Activated T-helper 17 cell treated with anti-CD3 and anti-CD28 coated beads, Interleukin-2, amount 50 U/mL, for 72 hours (primary cell): ENCODE measurements at regions not wholly inside any gene's neighbourhood (a gene's known extent, or its start where the extent isn't known, plus 50 kb on each side); places are given as distances from the start of the nearest gene placed in this dataset.
"Not testable (repeated sequence)": the region's sequence is repeated elsewhere in the genome, so short reads cannot be mapped to it uniquely, and the experiment has no call there.

Experiments used
- ATAC-seq: fragments of 150-1000 bp; cut with Tn5 transposase; replicated peaks from 2 replicates; pipeline ENCODE4 v1.10.0; 2021; ENCODE audit warnings: mild to moderate bottlenecking, moderate library complexity
- H3K27ac Mint-ChIP-seq: one replicate; pipeline ENCODE4 v1.8.0; 2022; ENCODE audit warnings: mixed read lengths
- H3K27me3 Mint-ChIP-seq: one replicate; pipeline ENCODE4 v1.8.0; 2022; ENCODE audit warnings: mixed read lengths
- H3K36me3 Mint-ChIP-seq: one replicate; pipeline ENCODE4 v1.8.0; 2022; ENCODE audit warnings: low read depth, mild to moderate bottlenecking, mixed read lengths
- H3K4me1 Mint-ChIP-seq: one replicate; pipeline ENCODE4 v1.8.0; 2022; ENCODE audit warnings: mixed read lengths
- H3K4me3 Mint-ChIP-seq: one replicate; pipeline ENCODE4 v1.8.0; 2022; ENCODE audit warnings: mild to moderate bottlenecking, mixed read lengths
- H3K9me3 Mint-ChIP-seq: one replicate; pipeline ENCODE4 v1.8.0; 2022; ENCODE audit warnings: mixed read lengths

GRCh38 chr9:99497641-99498040 lies 275.6 kb downstream of the SEC61B start:
- Mint-ChIP-seq H3K9me3 (peaks cover 4% of the 10 kb centered on the region), H3K4me3 (no peak overlapping the region)

GRCh38 chr9:99498979-99499378 lies 276.9 kb downstream of the SEC61B start:
- H3K27me3 Mint-ChIP-seq = peaks cover 12% of the 10 kb centered on the region
- not testable (repeated sequence) for H3K9me3 Mint-ChIP-seq, ATAC-seq, H3K36me3 Mint-ChIP-seq, H3K27ac Mint-ChIP-seq, H3K4me3 Mint-ChIP-seq, H3K4me1 Mint-ChIP-seq

More at GRCh38 chr9:99497641-99498040, 275.6 kb downstream of the SEC61B start:
- peak; percentile 26 for ATAC-seq
- Mint-ChIP-seq H3K27ac (no peak overlapping the region), H3K4me1 (no peaks in the 10 kb centered on the region), H3K27me3 (peaks cover 17% of the 10 kb centered on the region), H3K36me3 (no peaks in the 10 kb centered on the region)

- H3K27me3 Mint-ChIP-seq = no peaks in the 10 kb centered on the region
- H3K4me1 Mint-ChIP-seq = no peaks in the 10 kb centered on the region
- H3K4me3 Mint-ChIP-seq = no peak overlapping the region
- no peaks in the 10 kb centered on the region for H3K9me3 Mint-ChIP-seq
- no peak overlapping the region for H3K27ac Mint-ChIP-seq
- H3K36me3 Mint-ChIP-seq = no peaks in the 10 kb centered on the region
- no peak for ATAC-seq
Observed at GRCh38 chr9:99505936-99506335, 283.9 kb downstream of the SEC61B start.

- H3K27ac Mint-ChIP-seq = no peak overlapping the region
- ATAC-seq = no peak
- no peaks in the 10 kb centered on the region for H3K27me3 Mint-ChIP-seq
- H3K9me3 Mint-ChIP-seq = no peaks in the 10 kb centered on the region
- H3K36me3 Mint-ChIP-seq = no peaks in the 10 kb centered on the region
- H3K4me1 Mint-ChIP-seq = no peaks in the 10 kb centered on the region
- no peak overlapping the region for H3K4me3 Mint-ChIP-seq
Observed at GRCh38 chr9:99506747-99507348, 284.8 kb downstream of the SEC61B start.

GRCh38 chr9:99509065-99509745 lies 287.1 kb downstream of the SEC61B start:
- Mint-ChIP-seq H3K9me3 (no peaks in the 10 kb centered on the region), H3K27ac (no peak overlapping the region), H3K4me1 (no peaks in the 10 kb centered on the region), H3K27me3 (peaks cover 7% of the 10 kb centered on the region), H3K4me3 (no peak overlapping the region), H3K36me3 (no peaks in the 10 kb centered on the region)
- no peak for ATAC-seq

- no peaks in the 10 kb centered on the region for H3K9me3 Mint-ChIP-seq
- no peak overlapping the region for H3K4me3 Mint-ChIP-seq
- H3K27ac Mint-ChIP-seq = no peak overlapping the region
- H3K36me3 Mint-ChIP-seq = no peaks in the 10 kb centered on the region
- ATAC-seq = no peak
- peaks cover 9% of the 10 kb centered on the region for H3K27me3 Mint-ChIP-seq
- H3K4me1 Mint-ChIP-seq = no peaks in the 10 kb centered on the region
Observed at GRCh38 chr9:99509900-99510535, 287.9 kb downstream of the SEC61B start.

- Mint-ChIP-seq H3K27me3 (peaks cover 9% of the 10 kb centered on the region), H3K4me1 (no peaks in the 10 kb centered on the region), H3K36me3 (no peaks in the 10 kb centered on the region), H3K27ac (no peak overlapping the region), H3K9me3 (no peaks in the 10 kb centered on the region), H3K4me3 (no peak overlapping the region)
- no peak for ATAC-seq
Observed at GRCh38 chr9:99511723-99512122, 289.6 kb downstream of the SEC61B start.

GRCh38 chr9:99513441-99514112 lies 291.5 kb downstream of the SEC61B start:
- no peaks in the 10 kb centered on the region for H3K9me3 Mint-ChIP-seq
- H3K4me3 Mint-ChIP-seq = no peak overlapping the region

GRCh38 chr9:99515093-99515492 lies 293.0 kb downstream of the SEC61B start:
- Mint-ChIP-seq H3K27me3 (peaks cover 13% of the 10 kb centered on the region), H3K27ac (no peak overlapping the region), H3K4me3 (no peak overlapping the region), H3K36me3 (no peaks in the 10 kb centered on the region), H3K4me1 (no peaks in the 10 kb centered on the region), H3K9me3 (no peaks in the 10 kb centered on the region)
- ATAC-seq = no peak

More at GRCh38 chr9:99513441-99514112, 291.5 kb downstream of the SEC61B start:
- ATAC-seq = no peak
- Mint-ChIP-seq H3K27me3 (peaks cover 9% of the 10 kb centered on the region), H3K27ac (no peak overlapping the region), H3K4me1 (no peaks in the 10 kb centered on the region), H3K36me3 (no peaks in the 10 kb centered on the region)

- Mint-ChIP-seq H3K9me3 (no peaks in the 10 kb centered on the region), H3K4me3 (no peak overlapping the region), H3K36me3 (no peaks in the 10 kb centered on the region), H3K4me1 (no peaks in the 10 kb centered on the region), H3K27me3 (peaks cover 15% of the 10 kb centered on the region), H3K27ac (no peak overlapping the region)
- no peak for ATAC-seq
Observed at GRCh38 chr9:99515895-99516656, 294.0 kb downstream of the SEC61B start.

- Mint-ChIP-seq H3K36me3 (no peaks in the 10 kb centered on the region), H3K4me1 (no peaks in the 10 kb centered on the region), H3K4me3 (no peak overlapping the region), H3K9me3 (no peaks in the 10 kb centered on the region), H3K27me3 (peaks cover 15% of the 10 kb centered on the region), H3K27ac (no peak overlapping the region)
- ATAC-seq = peak; percentile 89
Observed at GRCh38 chr9:99516657-99517049, 294.6 kb downstream of the SEC61B start.

- Mint-ChIP-seq H3K9me3 (no peaks in the 10 kb centered on the region), H3K4me1 (no peaks in the 10 kb centered on the region), H3K4me3 (no peak overlapping the region), H3K27me3 (peaks cover 6% of the 10 kb centered on the region), H3K36me3 (no peaks in the 10 kb centered on the region), H3K27ac (no peak overlapping the region)
- no peak for ATAC-seq
Observed at GRCh38 chr9:99523838-99524237, 297.8 kb upstream of the NR4A3 start.

GRCh38 chr9:99531313-99531712 lies 290.4 kb upstream of the NR4A3 start:
- ATAC-seq = no peak
- Mint-ChIP-seq H3K4me3 (no peak overlapping the region), H3K9me3 (no peaks in the 10 kb centered on the region), H3K27me3 (peaks cover 19% of the 10 kb centered on the region), H3K27ac (no peak overlapping the region), H3K4me1 (no peaks in the 10 kb centered on the region), H3K36me3 (no peaks in the 10 kb centered on the region)

- no peaks in the 10 kb centered on the region for H3K4me1 Mint-ChIP-seq
- no peaks in the 10 kb centered on the region for H3K36me3 Mint-ChIP-seq
- H3K4me3 Mint-ChIP-seq = no peak overlapping the region
- no peaks in the 10 kb centered on the region for H3K9me3 Mint-ChIP-seq
- no peak for ATAC-seq
- peaks cover 27% of the 10 kb centered on the region for H3K27me3 Mint-ChIP-seq
- H3K27ac Mint-ChIP-seq = no peak overlapping the region
Observed at GRCh38 chr9:99533421-99533820, 288.3 kb upstream of the NR4A3 start.
